ENCODE measurements at regions not wholly inside any gene's neighbourhood (a gene's known extent, or its start where the extent isn't known, plus 50 kb on each side); places are given as distances from the start of the nearest gene placed in this dataset.

- TF ChIP-seq EP300 (IDR thresholded peaks at IDR 0.05) (no peak), POLR2A (IDR thresholded peaks at IDR 0.05) (no peak), CTCF (IDR thresholded peaks at IDR 0.05) (no peak)
Measured at GRCh38 chr13:80177327-80177726, 163.6 kb downstream of the SPRY2 start.

All from gastroesophageal sphincter (tissue), 3 donors.